UCSD-AML1 (cell line): ENCODE measurements at regions not wholly inside any gene's neighbourhood (a gene's known extent, or its start where the extent isn't known, plus 50 kb on each side); places are given as distances from the start of the nearest gene placed in this dataset.

ENCODE experiments used
- DNase-seq: peaks from one replicate; lab custom pipeline; 2025; ENCODE audit not compliant: unreplicated experiment; lab: John Stamatoyannopoulos, UW

DNA sequence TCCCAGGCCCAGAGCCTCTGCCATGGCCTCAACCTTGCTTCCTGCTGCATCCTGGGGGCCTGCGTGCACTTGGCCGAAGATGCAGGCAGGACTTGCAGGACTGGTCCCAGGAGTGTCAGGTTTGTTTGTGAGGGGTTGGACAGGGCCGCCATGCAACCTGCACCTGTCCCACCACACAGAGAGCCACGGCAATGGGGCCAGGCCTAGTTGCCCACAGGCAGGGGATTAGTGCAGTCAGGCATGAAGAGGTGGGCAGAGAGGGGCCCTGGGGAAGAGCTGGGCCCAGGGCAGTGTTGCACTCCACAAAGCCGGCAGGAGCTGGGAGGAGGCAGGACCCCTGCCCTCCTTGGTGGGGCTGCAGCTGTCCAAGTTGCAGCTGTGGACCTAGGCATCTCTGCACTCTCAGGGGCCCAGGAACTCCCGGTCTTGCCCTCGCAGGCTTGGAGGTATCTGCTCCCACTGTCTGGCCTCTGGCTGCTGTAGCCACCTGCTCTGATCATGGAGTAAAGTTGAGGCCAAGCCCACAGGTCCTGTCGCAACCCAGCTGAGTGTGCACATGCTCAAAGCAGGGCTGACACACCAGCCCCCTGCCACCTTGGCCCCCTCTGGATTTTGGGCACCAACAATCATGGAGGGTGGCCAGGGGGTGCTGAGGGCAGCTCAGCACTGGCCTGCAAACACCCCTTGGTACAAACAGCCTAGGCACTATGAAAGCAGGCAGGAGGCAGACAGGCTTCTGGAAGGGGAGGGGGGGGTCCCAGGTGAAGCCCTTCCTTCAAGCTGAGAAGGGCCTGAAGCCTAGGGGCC, 190.4 kb upstream of the PCDH10 start:
- DNase-seq: no peak

DNA sequence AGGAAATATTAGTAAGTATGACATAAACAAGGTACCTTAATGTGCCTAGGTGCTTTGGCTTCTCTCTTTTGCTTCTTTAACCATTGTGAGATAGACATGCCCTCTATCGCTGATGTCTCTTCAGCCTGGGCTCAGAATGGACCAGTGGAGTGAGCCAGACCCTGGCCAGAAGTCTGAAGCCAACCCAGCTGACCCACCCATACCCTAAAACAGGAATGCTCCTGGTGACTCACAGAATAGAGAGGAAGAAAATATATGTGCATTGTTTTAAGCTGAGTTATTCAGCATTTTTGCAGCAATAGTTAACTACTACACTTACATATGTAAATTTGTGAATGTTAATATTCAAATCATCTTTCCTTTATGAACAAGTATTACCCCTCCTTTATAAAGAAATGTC, 167.5 kb upstream of the PCDH10 start:
- DNase-seq: no peak

DNA sequence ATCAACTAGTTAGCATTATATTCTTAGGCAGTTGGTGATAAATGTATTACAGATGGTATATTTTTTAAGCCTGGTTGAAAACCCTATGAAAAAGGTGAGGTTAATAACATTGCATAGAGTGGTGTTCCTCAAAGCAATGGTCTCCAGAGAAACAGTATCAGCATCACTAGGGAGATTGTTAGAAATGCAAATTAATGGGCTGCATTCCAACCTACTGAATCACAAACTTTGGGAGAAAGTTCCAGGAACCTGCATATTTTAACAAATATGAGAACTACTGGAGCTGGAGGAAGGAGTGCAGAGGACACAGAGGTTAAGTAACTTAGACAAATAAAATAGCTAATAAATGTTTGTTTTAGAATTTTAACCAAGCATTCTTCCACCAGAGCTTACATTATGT, 166.9 kb upstream of the PCDH10 start:
- DNase-seq: no peak

DNA sequence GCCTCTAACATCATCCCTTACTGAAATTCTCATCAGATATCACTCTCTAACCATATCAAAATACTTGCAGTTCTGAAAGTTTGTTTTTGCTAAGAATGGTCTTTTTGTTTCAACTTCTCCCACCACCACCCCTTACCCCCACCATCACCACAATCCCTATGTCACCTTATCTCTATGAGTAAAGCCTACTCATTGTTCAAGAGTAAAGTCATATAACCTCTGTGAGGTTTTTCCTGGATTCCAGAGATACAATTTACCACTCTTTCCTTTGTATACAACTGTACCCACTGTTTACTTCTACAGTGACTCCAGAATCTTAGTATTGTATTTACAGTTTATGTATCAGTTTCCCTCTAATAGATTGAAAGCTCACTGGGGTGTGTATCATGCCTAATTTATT, 158.0 kb upstream of the PCDH10 start:
- DNase-seq: no peak

DNA sequence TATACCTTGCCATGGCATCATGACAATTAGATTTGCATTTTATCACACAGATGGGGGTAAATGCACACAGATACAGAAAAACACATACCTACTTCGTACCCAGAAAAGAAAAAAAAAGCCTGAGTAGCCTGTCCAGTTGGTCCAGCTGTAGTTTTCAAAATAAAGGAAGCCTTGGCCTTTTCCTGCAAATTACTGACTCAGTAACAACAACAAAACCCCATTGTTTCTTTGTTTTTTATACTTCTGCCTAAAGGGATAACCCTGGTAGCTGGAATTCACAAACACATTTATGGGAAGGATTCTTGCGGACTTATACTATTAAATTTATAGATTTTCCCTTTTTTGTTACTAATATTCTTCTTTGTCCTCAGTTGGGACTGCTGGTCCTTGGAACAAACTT, 156.4 kb upstream of the PCDH10 start:
- no peak for DNase-seq

DNA sequence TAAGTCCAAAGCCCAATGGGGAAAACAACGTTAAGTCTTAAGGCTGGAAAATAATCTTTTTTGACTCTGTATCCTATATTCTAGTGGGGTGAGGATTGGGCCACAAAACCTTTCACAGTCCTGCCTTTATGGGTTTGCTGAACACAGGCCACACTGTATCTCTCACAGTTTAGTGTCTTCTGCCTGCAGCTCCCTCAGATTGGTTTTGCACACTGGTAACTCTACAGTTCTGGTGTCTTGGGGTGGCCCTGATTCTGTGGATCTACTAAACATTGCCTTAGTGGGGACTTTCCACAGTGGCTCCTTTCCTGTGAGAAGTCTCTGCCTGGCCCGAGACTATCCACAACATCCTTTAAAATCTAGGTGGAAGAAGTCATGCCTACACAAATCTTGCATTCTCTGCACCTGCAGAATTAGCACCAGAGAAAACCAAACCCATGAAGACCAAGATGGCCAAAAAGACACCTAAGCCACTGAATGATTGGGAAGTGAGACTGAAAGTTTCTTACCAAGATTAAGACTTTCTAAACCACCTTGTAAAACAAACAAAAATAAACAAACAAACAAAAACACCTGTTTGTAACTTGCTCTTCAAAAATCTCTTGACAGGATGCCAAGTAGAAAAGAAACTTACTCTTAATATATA, 150.4 kb upstream of the PCDH10 start:
- no peak for DNase-seq

DNA sequence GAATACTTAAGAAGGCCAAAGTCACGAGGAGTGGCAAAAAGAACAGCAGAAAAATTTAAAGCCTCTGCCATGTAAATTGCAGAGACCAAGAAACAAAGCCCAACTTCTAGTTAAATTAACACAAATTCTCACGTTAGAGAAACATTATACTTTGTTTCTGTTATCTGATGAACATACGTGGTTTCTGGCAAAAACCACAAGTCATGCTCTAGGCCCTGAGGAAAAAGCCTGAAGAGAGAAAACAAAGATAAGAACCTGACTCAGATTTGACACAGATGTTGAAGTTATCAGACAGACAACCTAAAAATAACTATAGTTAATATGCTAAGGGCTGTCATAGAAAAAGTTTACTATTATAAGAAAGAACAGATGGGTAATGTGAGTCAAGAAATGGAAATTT, 149.1 kb upstream of the PCDH10 start:
- no peak for DNase-seq

DNA sequence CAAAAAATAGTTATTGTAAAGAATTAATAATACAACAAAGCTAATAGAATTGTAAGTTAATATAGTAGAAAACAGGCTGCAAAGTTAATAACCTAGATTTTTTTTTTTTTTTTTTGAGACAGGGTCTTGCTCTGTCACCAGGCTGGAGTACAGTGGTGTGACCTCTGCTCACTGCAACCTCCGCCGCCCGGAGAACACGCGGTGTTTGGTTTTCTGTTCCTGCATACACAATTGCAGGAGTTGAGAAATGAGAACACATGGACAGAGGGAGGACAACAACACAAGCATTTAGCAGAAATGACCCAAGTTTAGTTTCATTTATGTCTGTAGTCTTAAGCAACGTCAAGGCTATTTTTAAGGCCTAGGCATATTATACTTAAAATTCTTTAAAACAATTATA, 145.9 kb upstream of the PCDH10 start:
- DNase-seq: no peak

DNA sequence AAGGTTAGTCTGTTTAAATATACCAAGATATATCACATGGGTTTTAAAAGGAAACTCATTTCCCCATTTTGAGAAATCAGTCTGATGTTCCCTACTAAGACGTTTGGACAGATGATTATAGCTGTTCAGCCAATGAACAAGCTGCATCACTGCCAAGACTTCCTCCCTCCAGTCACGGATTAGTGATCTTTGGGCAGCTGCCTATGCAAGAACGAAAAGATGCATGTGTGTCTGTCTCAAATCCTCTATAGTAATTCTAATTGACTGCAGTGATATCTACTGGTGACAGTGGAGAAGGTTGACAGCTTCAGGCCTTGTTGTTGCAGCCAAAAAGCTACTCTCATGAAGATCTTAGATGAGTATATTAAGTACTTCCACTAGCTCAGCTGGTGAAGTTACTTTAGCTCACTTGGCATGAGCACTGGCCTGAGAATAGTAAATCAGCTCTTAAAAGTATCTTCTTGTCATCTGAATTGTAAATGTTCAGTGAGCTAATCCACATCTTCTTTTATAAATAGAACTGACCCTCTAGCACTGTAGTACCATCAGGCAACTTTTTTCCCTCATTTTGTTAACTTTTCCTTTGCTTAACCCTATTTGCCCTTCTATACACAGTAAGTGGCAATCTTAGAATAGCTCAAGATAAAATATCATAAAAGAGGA, 134.5 kb upstream of the PCDH10 start:
- no peak for DNase-seq

DNA sequence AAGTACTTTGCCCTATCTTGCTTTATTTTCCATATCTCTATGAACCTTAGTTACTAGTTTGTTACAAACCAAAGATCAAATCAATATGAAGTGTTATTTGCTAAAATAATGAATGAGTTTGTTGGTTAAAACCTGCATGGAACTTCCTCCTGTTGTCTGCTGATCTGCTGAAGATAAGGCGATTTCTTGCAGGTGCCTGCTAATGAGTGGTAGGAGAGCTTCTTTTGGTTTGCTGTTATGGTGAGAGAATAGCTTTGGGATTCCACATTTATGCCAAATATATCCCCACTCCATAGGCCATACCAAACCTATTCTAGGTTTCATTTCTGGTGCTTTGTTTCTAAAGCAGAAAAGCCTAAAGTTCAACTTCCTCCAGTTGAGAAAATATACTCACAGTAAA, 103.8 kb upstream of the PCDH10 start:
- DNase-seq: no peak

DNA sequence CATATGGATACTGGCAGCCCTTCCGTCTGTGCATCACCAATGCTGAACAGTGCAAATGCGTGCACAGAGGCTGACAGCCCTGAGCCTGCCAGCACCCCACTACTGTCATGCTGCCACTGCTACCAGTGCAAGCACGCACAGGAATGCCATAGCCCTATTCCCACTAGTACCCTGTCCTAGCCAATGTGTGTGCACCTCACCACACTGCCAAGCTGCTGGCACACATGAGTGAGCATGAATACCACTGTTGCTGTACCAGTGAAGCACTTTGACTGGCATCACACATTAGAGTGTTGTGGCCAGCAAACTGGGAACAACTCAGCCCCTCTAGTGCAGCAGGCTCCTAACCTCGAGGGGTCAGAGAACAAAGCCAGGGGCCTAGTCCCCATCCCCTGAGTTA, 102.9 kb upstream of the PCDH10 start:
- DNase-seq: no peak

DNA sequence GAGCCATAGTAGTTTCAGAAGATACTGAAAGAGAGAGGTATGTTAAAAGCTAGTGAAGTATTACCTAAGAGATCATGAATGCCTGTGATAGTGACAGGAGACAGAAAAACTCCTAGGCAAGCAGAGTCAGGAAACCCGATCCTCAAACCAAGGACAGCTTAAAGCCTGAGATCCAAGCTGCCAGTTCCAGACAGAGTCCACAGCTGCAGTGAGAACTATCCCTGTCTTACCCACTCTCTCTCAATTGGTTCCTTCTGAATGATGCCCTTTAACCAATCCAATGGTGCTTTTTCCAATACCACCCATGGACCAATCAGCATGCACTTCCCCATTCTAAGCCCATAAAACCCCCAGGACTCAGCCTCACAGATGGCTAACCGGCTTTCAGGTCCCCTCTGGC, 90.4 kb upstream of the PCDH10 start:
- DNase-seq: no peak

DNA sequence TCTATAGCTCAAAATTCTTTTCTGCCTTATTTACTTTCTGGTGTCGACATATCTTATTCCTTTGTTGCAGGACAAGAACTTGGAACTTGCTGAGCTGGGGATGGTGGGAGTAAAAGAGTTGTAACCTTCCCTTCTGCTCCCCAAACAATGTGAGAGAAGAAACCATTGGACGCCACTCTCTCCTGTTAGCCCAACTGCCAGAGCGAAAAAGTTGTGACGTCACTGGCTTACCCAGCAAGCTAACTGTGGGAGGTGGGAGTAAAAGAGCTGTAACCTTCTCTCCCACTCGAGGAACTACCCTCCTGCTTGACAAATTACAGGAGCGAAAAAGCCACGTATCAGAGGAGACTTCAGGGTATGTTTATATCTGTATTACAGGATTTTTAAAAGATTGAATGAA, 90.0 kb upstream of the PCDH10 start:
- DNase-seq: no peak

DNA sequence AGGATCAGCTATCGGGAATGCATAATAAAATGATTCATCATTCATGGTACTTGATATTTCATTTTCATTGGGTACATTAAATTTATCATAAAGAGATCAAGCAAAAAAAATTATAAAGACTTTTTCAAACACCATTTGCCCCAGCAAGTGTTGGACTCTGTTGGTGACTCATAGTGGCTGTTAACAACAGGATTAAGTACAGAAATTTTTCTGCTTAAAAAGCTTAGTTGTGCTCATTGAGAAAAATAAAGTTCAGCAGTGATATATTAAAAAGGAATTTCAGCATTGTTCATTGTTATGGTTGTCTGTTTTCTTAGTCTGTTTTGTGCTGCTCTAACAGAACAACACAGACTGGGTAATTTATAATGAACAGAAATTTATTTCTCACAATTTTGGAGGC, 86.2 kb upstream of the PCDH10 start:
- no peak for DNase-seq

DNA sequence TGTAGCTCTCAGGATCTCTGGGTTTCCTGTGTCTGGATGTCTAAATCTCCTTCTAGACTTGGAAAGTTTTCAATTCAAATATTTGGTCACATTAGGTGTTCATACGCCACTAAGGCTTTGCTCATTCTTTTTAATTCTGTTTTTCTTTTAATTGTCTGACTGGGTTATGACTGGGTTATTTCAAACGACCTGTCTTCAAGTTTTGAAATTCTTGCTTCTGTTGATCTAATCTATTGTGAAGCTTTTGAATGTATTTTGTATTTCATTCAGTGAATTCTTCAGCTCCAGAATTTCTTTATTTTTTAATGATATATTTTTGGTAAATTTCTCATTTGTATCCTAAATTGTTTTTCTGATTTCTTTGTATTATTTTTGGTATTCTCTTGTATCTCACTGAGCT, 81.0 kb upstream of the PCDH10 start:
- no peak for DNase-seq

DNA sequence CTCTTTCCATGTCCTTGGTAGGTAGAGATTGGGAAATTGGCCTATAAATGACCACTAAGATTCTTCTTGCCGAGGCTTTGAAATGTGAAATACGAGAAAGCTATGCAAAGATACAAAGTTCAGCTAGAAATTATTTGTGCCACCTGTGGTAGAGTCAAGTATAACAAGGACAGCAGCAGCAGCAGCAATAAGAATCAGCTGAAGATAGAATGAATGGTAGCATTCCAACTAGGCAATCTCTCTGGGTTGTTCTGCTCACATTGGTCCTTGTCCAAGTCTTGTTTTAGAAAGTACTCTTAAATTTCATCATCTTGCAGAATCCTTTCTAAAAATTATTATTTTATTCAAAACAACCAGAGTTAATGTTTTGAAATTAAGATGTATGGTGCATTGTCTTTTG, 67.8 kb upstream of the PCDH10 start:
- DNase-seq: no peak

DNA sequence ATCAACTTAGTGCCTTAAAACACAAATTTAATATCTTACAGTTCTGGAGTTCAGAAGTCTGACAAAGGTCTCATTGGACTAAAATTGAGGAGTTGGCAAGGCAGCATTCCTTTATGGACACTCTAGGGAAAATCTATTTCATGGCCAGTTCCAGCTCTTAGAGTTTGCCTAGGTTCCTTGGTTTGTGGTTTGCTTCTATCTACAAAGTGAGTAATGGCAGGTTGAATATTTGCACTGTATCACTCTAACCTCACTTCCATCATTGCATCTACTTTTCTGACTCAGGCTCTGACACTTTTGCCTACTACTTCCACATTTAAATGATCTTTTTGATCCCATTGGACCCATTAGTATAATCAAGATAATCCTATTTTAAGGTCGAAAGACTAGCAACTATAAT, 64.7 kb upstream of the PCDH10 start:
- DNase-seq: no peak

DNA sequence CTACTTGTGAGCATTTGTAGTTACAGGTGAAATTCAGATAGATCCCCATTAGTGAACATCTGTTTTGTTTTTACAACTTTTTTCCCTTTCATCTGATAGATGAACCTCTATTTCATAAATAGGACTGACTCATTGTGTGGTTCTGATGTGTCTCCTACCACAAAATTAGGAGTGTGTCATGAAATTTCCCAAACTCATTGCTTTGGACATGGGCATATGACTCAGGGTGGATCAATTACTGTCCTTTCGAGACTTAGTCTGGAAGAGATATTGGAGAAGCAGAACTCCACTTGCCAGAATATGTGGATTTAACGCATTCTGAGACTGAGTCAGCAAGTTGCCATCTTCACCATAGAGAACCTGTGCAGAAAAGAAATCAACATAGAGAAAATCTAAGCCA, 53.5 kb upstream of the PCDH10 start:
- DNase-seq: no peak

DNA sequence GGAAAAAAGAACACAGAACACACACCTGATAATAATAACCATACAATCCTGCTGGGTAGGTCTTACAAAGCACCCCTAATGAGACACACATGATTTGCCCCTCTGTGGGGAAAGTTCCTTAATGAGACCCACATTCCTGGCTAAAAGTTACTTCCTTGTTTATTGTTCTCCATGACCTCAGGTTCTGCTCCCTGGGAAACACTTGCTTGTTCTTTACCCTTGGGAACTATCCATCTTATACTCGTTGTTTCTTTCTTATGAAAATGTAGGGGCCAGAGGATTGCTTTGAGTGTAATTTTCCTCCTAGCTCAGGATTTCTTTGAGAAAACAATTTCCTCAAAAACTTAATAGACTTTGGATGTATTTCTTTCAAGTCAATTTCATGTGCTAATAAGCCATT, 52.1 kb upstream of the PCDH10 start:
- no peak for DNase-seq
